CD14-positive monocyte (primary cell): ENCODE measurements at regions not wholly inside any gene's neighbourhood (a gene's known extent, or its start where the extent isn't known, plus 50 kb on each side); places are given as distances from the start of the nearest gene placed in this dataset.

Source experiments
- DNase-seq, 3 donors: peaks; one replicate each; pipeline ENCODE4 v3.0.0-alpha.2; 2011 to 2022
- H2AFZ ChIP-seq: 2 replicates; pipeline ENCODE4 v1.6.0; 2012; ENCODE audit warnings: mild to moderate bottlenecking, low read depth, low read length, inconsistent platforms; ENCODE audit not compliant: insufficient read depth, poor library complexity, severe bottlenecking
- H3K27ac ChIP-seq, 2 donors: 1 replicate in 1 of 2; 2 replicates in 1 of 2; pipeline ENCODE4 v1.5.1; 2012 to 2013; ENCODE audit warnings: low read length in 2 of 2, control low read depth in 1 of 2, inconsistent platforms in 1 of 2, low read depth in 1 of 2, mild to moderate bottlenecking in 1 of 2
- H3K27me3 ChIP-seq, 2 donors: one replicate each; pipeline versions ENCODE4 v1.6.0 to v1.6.1; 2011 to 2013; ENCODE audit warnings: low read length in 2 of 2; ENCODE audit not compliant: control insufficient read depth in 2 of 2, insufficient read depth in 2 of 2
- H3K36me3 ChIP-seq, 2 donors: replicated peaks in 1 of 2; 1 replicate in 1 of 2; 2 replicates in 1 of 2; pipeline versions ENCODE4 v1.5.1 to v1.6.1; 2012 to 2013; ENCODE audit warnings: low read length in 2 of 2, control low read depth in 1 of 2, inconsistent platforms in 1 of 2, mild to moderate bottlenecking in 1 of 2; ENCODE audit not compliant: insufficient read depth in 2 of 2, control insufficient read depth in 1 of 2
- H3K4me1 ChIP-seq, 2 donors: 1 replicate in 1 of 2; 2 replicates in 1 of 2; pipeline versions ENCODE4 v1.5.1 to v1.6.1; 2012 to 2013; ENCODE audit warnings: low read length in 2 of 2, control low read depth in 1 of 2, inconsistent platforms in 1 of 2, mild to moderate bottlenecking in 1 of 2, moderate library complexity in 1 of 2; ENCODE audit not compliant: insufficient read depth in 2 of 2, control insufficient read depth in 1 of 2
- H3K4me2 ChIP-seq: replicated peaks from 2 replicates; pipeline ENCODE3; 2012; ENCODE audit warnings: low read length, moderate library complexity, mild to moderate bottlenecking; ENCODE audit not compliant: poor library complexity, severe bottlenecking; ENCODE audit errors: extremely low read depth
- H3K4me3 ChIP-seq, 3 experiments: fragments of 200-600 bp in 1 of 3; sonication (generic) in 1 of 3; replicated peaks in 1 of 3; 1 replicate in 2 of 3; 2 replicates in 1 of 3; pipeline ENCODE4 v1.5.1; 2011 to 2013; ENCODE audit warnings: low read length in 3 of 3, mild to moderate bottlenecking in 3 of 3, control low read depth in 2 of 3, low read depth in 2 of 3, inconsistent platforms in 1 of 3, moderate library complexity in 1 of 3
- H3K79me2 ChIP-seq: 2 replicates; pipeline ENCODE4 v1.6.0; 2012; ENCODE audit warnings: mild to moderate bottlenecking, control low read depth, inconsistent platforms, low read length, moderate library complexity; ENCODE audit not compliant: insufficient read depth
- H3K9ac ChIP-seq: 2 replicates; pipeline ENCODE4 v1.6.0; 2017; ENCODE audit warnings: low read length, mild to moderate bottlenecking; ENCODE audit not compliant: insufficient read depth, poor library complexity, severe bottlenecking
- H3K9me3 ChIP-seq, 2 donors: replicated peaks in 1 of 2; 1 replicate in 1 of 2; 2 replicates in 1 of 2; pipeline versions ENCODE4 v1.5.1 to v1.6.1; 2012 to 2013; ENCODE audit warnings: low read length in 2 of 2, control low read depth in 1 of 2; ENCODE audit not compliant: control insufficient read depth in 1 of 2, insufficient read depth in 1 of 2
- H4K20me1 ChIP-seq: 2 replicates; pipeline ENCODE4 v1.6.0; 2012; ENCODE audit warnings: mild to moderate bottlenecking, low read length, control low read depth, moderate library complexity; ENCODE audit not compliant: insufficient read depth
- H3K27ac Mint-ChIP-seq, 7 donors: one replicate each; pipeline ENCODE4 v1.8.0; 2020; ENCODE audit warnings: mild to moderate bottlenecking in 7 of 7, mixed read lengths in 7 of 7, moderate library complexity in 6 of 7, inconsistent platforms in 2 of 7
- H3K27me3 Mint-ChIP-seq, 3 donors: one replicate each; pipeline ENCODE4 v1.8.0; 2021 to 2022; ENCODE audit warnings: low read depth in 3 of 3, mild to moderate bottlenecking in 3 of 3, mixed read lengths in 3 of 3, moderate library complexity in 3 of 3, inconsistent platforms in 1 of 3
- H3K36me3 Mint-ChIP-seq, 2 donors: one replicate each; pipeline ENCODE4 v1.8.0; 2020; ENCODE audit warnings: mixed read lengths in 2 of 2, inconsistent platforms in 1 of 2, mild to moderate bottlenecking in 1 of 2
- H3K4me1 Mint-ChIP-seq: one replicate; pipeline ENCODE4 v1.8.0; 2020; ENCODE audit warnings: mild to moderate bottlenecking, mixed read lengths
- H3K4me3 Mint-ChIP-seq, 2 donors: one replicate each; pipeline ENCODE4 v1.8.0; 2020; ENCODE audit warnings: mild to moderate bottlenecking in 2 of 2, mixed read lengths in 2 of 2, moderate library complexity in 1 of 2
- H3K9me3 Mint-ChIP-seq, 7 donors: one replicate each; pipeline ENCODE4 v1.8.0; 2020 to 2022; ENCODE audit warnings: mixed read lengths in 7 of 7, mild to moderate bottlenecking in 6 of 7, moderate library complexity in 6 of 7, inconsistent platforms in 2 of 7
- CTCF ChIP-seq: fragments of 200-600 bp; IDR thresholded peaks from one replicate; pipeline ENCODE4 v1.8.0; 2022; ENCODE audit warnings: antibody characterized with exemption, mild to moderate bottlenecking
- WGBS: methylation state at CpG from one replicate; pipeline ENCODE4 v1.1.5; 2013; ENCODE audit warnings: missing lambda C conversion rate; ENCODE audit not compliant: insufficient coverage; 5-methylcytosine and 5-hydroxymethylcytosine counted together
- intact Hi-C, 2 donors: fragments of 100-400 bp; cut with micrococcal nuclease; formaldehyde crosslinking; loops; one replicate each; pipeline versions ENCODE4 v1.15.0 to v1.15.1; 2023

DNA sequence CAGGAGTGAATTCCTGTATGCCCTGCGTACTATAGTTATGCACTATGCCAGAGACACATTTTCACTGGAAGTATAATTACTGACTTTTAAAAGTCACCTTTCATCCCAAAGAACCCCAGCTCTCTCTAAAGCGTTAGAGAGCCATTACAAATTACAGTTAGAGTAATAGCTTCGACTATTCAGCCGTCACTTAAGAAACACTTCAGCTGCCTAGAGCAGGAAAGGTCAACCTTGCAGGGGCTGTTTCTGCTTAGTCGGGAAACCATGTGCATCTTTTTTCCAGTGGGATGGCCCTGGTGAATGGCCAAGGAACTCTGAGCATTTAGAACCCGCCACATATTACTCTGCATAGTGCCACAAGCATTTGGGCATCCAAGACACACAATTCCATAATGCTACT lies 235.9 kb downstream of the ARRDC4 start:
- no peak overlapping the region for H3K27ac Mint-ChIP-seq
- DNase-seq, result no peak
- no peaks in the 10 kb centered on the region for H3K4me1 Mint-ChIP-seq
- H3K9me3 ChIP-seq, result no peaks in the 10 kb centered on the region
- no peaks in the 10 kb centered on the region for H3K27me3 ChIP-seq
- no peak overlapping the region for H3K4me3 Mint-ChIP-seq
- 98% methylated on average over 4 of the region's 6 CpGs for WGBS
- no peak overlapping the region for H2AFZ ChIP-seq
- H3K4me3 ChIP-seq, result no peak overlapping the region
- no peak overlapping the region for H3K9ac ChIP-seq
- H3K9me3 Mint-ChIP-seq, result peaks cover 0 to 4% (median 0%) of the 10 kb centered on the region in 7 donors
- H3K27me3 Mint-ChIP-seq, result peaks cover 4 to 10% (median 5%) of the 10 kb centered on the region in 3 donors
- no peak overlapping the region for H3K27ac ChIP-seq
- H3K79me2 ChIP-seq, result no peaks in the 10 kb centered on the region
- no peaks in the 10 kb centered on the region for H3K36me3 Mint-ChIP-seq
- H4K20me1 ChIP-seq, result no peaks in the 10 kb centered on the region
- TF ChIP-seq CTCF, result no peak
- no peaks in the 10 kb centered on the region for H3K36me3 ChIP-seq
- H3K4me2 ChIP-seq, result no peak overlapping the region
- intact Hi-C loops, result no loop called here
- no peaks in the 10 kb centered on the region for H3K4me1 ChIP-seq

- no peaks in the 10 kb centered on the region for H3K36me3 Mint-ChIP-seq
- intact Hi-C loops, result no loop called here
Observed at GRCh38 chr15:98202256-98202655, 241.8 kb downstream of the ARRDC4 start.

More at GRCh38 chr15:98202256-98202655, 241.8 kb downstream of the ARRDC4 start:
- H3K4me3 Mint-ChIP-seq, result no peak overlapping the region
- peaks cover 4 to 5% (median 5%) of the 10 kb centered on the region in 3 donors for H3K27me3 Mint-ChIP-seq
- TF ChIP-seq CTCF, result no peak
- no peaks in the 10 kb centered on the region for H3K36me3 ChIP-seq
- H3K27ac ChIP-seq, result no peak overlapping the region
- H3K9ac ChIP-seq, result no peak overlapping the region
- no peaks in the 10 kb centered on the region for H3K4me1 ChIP-seq
- H2AFZ ChIP-seq, result no peak overlapping the region
- DNase-seq, result no peak
- H3K4me1 Mint-ChIP-seq, result no peaks in the 10 kb centered on the region
- no peaks in the 10 kb centered on the region for H3K79me2 ChIP-seq
- no peak overlapping the region for H3K4me3 ChIP-seq
- H3K9me3 ChIP-seq, result no peaks in the 10 kb centered on the region
- H3K27ac Mint-ChIP-seq, result no peak overlapping the region
- 85% methylated on average over 3 of the region's 5 CpGs for WGBS
- no peaks in the 10 kb centered on the region for H3K27me3 ChIP-seq
- peaks cover 0 to 4% (median 0%) of the 10 kb centered on the region in 7 donors for H3K9me3 Mint-ChIP-seq
- no peak overlapping the region for H3K4me2 ChIP-seq
- no peaks in the 10 kb centered on the region for H4K20me1 ChIP-seq
